Dendritic cell treated with granulocyte-macrophage colony-stimulating factor and Interleukin-4, amounts not matched to agents 40 ng/mL and 50 ng/mL, for 4 days (primary cell): ENCODE measurements at regions not wholly inside any gene's neighbourhood (a gene's known extent, or its start where the extent isn't known, plus 50 kb on each side); places are given as distances from the start of the nearest gene placed in this dataset.

Experiments
- H3K27ac Mint-ChIP-seq: one replicate; pipeline ENCODE4 v1.8.0; 2022; ENCODE audit warnings: mild to moderate bottlenecking, mixed read lengths
- H3K27me3 Mint-ChIP-seq: one replicate; pipeline ENCODE4 v1.8.0; 2022; ENCODE audit warnings: mild to moderate bottlenecking, mixed read lengths
- H3K36me3 Mint-ChIP-seq: one replicate; pipeline ENCODE4 v1.8.0; 2022; ENCODE audit warnings: low read depth, mixed read lengths
- H3K4me1 Mint-ChIP-seq: one replicate; pipeline ENCODE4 v1.8.0; 2022; ENCODE audit warnings: low read depth, mixed read lengths
- H3K4me3 Mint-ChIP-seq: one replicate; pipeline ENCODE4 v1.8.0; 2022; ENCODE audit warnings: mild to moderate bottlenecking, moderate library complexity, mixed read lengths
- H3K9me3 Mint-ChIP-seq: one replicate; pipeline ENCODE4 v1.8.0; 2022; ENCODE audit warnings: mixed read lengths
- intact Hi-C: fragments of 100-400 bp; cut with micrococcal nuclease; formaldehyde crosslinking; loops from one replicate; pipeline ENCODE4 v1.15.0; 2022

DNA sequence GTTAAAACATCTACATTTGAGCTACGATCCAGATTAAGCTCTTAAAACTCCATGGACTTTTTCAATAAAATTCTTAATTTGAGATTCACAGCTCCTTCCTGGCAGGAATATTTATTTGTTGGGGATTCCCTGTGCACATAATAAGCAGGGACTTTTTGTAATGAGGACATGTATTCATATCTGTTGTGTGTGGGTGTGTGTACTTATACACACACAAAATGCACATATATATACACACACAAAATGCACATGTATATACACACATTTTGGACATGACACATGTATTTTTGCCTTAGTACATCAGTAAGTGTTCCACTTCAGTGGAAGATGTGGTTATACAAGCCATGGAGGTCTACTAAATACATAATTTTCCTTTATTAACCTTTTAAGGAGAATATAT, 1131.1 kb upstream of the CDH2 start:
- intact Hi-C loops: no loop called here
- H3K36me3 Mint-ChIP-seq: no peaks in the 10 kb centered on the region
- no peak overlapping the region for H3K4me3 Mint-ChIP-seq
- no peak overlapping the region for H3K27ac Mint-ChIP-seq
- peaks cover 14% of the 10 kb centered on the region for H3K9me3 Mint-ChIP-seq
- H3K27me3 Mint-ChIP-seq: no peaks in the 10 kb centered on the region
- H3K4me1 Mint-ChIP-seq: no peaks in the 10 kb centered on the region

DNA sequence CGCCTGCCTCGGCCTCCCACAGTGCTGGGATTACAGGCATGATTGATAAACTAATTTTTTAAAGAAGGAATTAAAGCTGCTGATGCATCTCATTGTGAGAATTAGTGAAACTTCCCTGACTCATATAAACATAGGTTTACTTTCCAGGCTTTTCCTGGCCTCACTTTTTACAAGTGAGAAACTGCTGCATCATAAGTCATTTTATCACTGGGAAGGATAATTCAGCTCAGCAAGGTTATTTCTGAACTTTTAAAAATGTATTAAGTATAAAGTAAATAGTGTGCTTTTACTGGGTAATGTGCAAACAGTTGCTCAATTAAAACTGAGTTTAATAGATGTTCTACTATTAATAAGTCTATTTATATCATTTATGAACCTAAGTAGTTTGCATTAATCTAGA, 1130.3 kb upstream of the CDH2 start:
- H3K27ac Mint-ChIP-seq: no peak overlapping the region
- peaks cover 7% of the 10 kb centered on the region for H3K9me3 Mint-ChIP-seq
- H3K36me3 Mint-ChIP-seq: no peaks in the 10 kb centered on the region
- H3K4me1 Mint-ChIP-seq: no peaks in the 10 kb centered on the region
- no peaks in the 10 kb centered on the region for H3K27me3 Mint-ChIP-seq
- no peak overlapping the region for H3K4me3 Mint-ChIP-seq
- intact Hi-C loops: no loop called here

DNA sequence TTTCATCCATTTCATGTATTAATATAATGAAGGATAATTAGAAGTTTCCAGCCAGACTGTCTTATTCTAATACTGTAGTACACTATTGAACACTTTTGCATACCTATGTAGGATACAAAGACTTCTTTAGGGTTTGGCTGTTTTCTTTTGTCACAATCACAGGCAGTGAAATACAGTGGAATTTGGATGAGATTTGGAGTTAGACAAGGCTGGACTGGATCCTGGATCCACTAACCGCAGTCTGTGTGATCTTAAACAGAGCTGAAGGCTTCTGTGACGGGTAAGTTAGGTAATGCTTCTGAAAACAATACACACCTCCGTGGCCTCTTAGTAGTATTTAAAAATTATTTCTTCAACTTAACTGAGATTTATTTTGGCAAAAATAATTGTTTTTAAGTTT, 1128.6 kb upstream of the CDH2 start:
- intact Hi-C loops: no loop called here
- Mint-ChIP-seq H3K4me3 (no peak overlapping the region), H3K27ac (no peak overlapping the region), H3K4me1 (no peaks in the 10 kb centered on the region), H3K27me3 (no peaks in the 10 kb centered on the region), H3K36me3 (no peaks in the 10 kb centered on the region), H3K9me3 (peaks cover 8% of the 10 kb centered on the region)

DNA sequence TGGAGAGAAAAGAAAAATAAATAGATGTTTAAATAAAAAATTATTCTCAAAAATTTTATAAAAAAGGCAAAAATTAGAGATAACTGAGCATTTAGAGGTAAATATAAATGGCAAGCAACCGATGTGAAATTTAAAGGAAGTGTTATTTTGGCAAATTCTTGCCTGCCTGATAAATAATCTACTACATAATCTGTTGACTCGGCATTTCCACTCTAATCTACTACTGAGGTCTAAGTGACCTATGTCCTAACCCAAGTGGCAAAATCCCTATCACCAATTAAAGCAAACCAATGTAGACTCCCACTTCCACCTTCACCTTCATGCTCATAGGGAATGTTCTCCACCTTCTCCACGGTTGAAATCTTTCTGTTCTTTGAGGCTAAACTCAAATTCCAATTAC, 1124.1 kb upstream of the CDH2 start:
- peaks cover 21% of the 10 kb centered on the region for H3K9me3 Mint-ChIP-seq
- intact Hi-C loops: no loop called here
- no peaks in the 10 kb centered on the region for H3K4me1 Mint-ChIP-seq
- no peaks in the 10 kb centered on the region for H3K27me3 Mint-ChIP-seq
- H3K36me3 Mint-ChIP-seq: no peaks in the 10 kb centered on the region
- H3K27ac Mint-ChIP-seq: no peak overlapping the region
- H3K4me3 Mint-ChIP-seq: no peak overlapping the region

DNA sequence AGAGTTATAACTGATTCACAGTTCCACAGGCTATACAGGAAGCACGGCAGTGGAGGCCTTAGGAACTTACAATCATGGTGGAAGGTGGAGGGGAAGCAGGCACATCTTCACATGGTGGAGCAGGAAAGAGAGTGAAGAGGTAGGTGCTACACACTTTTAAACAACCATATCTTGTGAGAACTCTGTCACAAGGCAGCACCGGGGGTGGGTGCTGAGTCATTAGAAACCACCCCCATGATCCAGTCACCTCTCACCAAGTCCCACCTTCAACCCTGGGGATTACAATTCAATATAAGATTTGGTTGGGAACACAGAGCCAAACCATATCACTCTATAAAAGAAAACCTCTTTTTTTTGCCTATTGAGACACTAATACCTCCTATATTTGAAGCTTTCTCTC, 1108.5 kb upstream of the CDH2 start:
- H3K4me1 Mint-ChIP-seq: no peaks in the 10 kb centered on the region
- H3K27me3 Mint-ChIP-seq: no peaks in the 10 kb centered on the region
- no peak overlapping the region for H3K4me3 Mint-ChIP-seq
- H3K27ac Mint-ChIP-seq: no peak overlapping the region
- H3K9me3 Mint-ChIP-seq: peaks cover 42% of the 10 kb centered on the region
- intact Hi-C loops: no loop called here
- no peaks in the 10 kb centered on the region for H3K36me3 Mint-ChIP-seq

GRCh38 chr18:29271501-29271900, 1094.6 kb upstream of the CDH2 start:
- no peak overlapping the region for H3K4me3 Mint-ChIP-seq
- intact Hi-C loops: no loop called here
- no peaks in the 10 kb centered on the region for H3K36me3 Mint-ChIP-seq

DNA sequence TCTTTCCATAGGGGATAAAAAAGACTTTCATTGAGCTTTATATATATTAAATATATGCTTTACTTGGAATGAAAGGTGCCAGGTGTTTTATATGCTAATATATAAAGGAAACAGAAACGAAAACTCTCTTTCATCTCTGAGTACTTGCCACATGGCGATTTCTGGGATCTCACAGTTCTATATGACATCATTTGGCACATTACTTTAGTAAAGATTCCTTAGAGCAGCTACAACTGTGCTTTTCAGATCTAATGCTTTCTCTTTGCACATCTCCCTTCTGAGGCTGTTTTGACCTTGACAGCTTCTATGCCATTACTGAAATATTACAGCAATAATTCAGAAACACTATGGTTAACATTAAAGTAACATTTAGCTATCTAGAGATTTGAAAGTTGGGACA, 1082.9 kb upstream of the CDH2 start:
- no peaks in the 10 kb centered on the region for H3K27me3 Mint-ChIP-seq
- H3K4me3 Mint-ChIP-seq: no peak overlapping the region
- peaks cover 9% of the 10 kb centered on the region for H3K9me3 Mint-ChIP-seq
- intact Hi-C loops: no loop called here
- H3K36me3 Mint-ChIP-seq: no peaks in the 10 kb centered on the region
- no peak overlapping the region for H3K27ac Mint-ChIP-seq
- H3K4me1 Mint-ChIP-seq: no peaks in the 10 kb centered on the region

More at GRCh38 chr18:29271501-29271900, 1094.6 kb upstream of the CDH2 start:
- no peaks in the 10 kb centered on the region for H3K27me3 Mint-ChIP-seq
- H3K9me3 Mint-ChIP-seq: peaks cover 13% of the 10 kb centered on the region
- H3K27ac Mint-ChIP-seq: no peak overlapping the region
- H3K4me1 Mint-ChIP-seq: no peaks in the 10 kb centered on the region

- Mint-ChIP-seq H3K4me1 (no peaks in the 10 kb centered on the region), H3K9me3 (no peaks in the 10 kb centered on the region), H3K4me3 (no peak overlapping the region), H3K36me3 (no peaks in the 10 kb centered on the region), H3K27me3 (no peaks in the 10 kb centered on the region), H3K27ac (no peak overlapping the region)
- intact Hi-C loops: no loop called here
These were observed 1077.2 kb upstream of the CDH2 start for GRCh38 chr18:29254123-29254522.

DNA sequence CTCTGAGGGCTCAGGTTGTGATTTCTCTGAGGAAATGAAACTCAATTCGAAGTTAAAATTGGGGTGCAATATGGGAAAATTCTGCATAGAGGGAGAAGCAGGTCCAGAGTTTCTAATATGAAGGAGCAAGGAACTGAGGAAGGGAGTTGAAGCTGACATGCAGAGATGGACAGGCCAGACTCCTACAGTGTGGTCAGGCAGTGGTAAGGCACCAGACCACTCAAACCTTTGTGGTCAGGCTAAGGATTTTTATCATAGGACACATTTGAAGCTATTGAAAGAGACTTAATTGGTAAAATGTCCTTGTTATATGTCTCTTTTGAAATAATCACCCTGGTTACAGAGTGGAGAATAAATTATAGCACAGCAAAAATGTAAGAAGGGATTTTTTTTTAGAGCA, 1074.8 kb upstream of the CDH2 start:
- Mint-ChIP-seq H3K27ac (no peak overlapping the region), H3K27me3 (no peaks in the 10 kb centered on the region), H3K4me1 (no peaks in the 10 kb centered on the region), H3K36me3 (no peaks in the 10 kb centered on the region), H3K4me3 (no peak overlapping the region), H3K9me3 (peaks cover 10% of the 10 kb centered on the region)
- intact Hi-C loops: no loop called here

DNA sequence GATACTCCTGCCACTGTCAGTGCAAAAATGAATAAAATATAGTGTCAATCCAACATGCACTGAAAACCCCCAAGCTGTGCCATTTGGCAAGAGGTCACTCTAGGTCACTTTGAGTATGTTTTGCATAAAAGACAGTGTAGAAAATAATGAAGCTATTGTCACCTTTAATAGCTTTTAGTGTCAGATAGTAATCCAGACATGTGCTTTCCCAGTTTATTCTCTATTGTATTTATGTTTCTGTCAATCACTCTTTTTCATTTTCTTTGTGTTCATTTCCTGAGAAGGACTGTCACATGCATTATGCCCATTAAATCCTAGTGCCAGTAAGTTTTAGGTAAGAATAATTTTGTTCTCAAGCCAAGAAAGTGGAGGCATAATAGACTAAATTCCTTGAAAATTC, 1073.9 kb upstream of the CDH2 start:
- no peaks in the 10 kb centered on the region for H3K36me3 Mint-ChIP-seq
- H3K27me3 Mint-ChIP-seq: no peaks in the 10 kb centered on the region
- intact Hi-C loops: no loop called here
- no peak overlapping the region for H3K27ac Mint-ChIP-seq
- no peak overlapping the region for H3K4me3 Mint-ChIP-seq
- peaks cover 19% of the 10 kb centered on the region for H3K9me3 Mint-ChIP-seq
- H3K4me1 Mint-ChIP-seq: no peaks in the 10 kb centered on the region

DNA sequence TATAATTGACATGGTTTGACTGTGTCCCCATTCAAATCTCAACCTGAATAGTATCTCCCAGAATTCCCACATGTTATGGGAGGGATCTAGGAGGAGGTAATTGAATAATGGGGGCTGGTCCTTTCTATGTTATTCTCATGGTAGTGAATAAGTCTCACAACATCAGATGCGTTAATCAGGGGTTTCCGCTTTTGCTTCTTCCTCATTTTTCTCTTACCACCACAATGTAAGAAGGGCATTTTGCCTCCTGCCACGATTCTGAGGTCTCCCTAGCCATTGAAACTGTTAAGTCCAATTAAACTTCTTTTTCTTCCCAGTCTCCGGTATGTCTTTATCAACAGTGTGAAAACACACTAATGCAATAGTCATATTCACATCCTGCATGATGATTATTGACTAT, 1073.3 kb upstream of the CDH2 start:
- Mint-ChIP-seq H3K27ac (no peak overlapping the region), H3K9me3 (peaks cover 20% of the 10 kb centered on the region), H3K36me3 (no peaks in the 10 kb centered on the region), H3K4me3 (no peak overlapping the region), H3K4me1 (no peaks in the 10 kb centered on the region), H3K27me3 (no peaks in the 10 kb centered on the region)
- intact Hi-C loops: no loop called here

GRCh38 chr18:29248805-29249204, 1071.9 kb upstream of the CDH2 start:
- H3K36me3 Mint-ChIP-seq: no peaks in the 10 kb centered on the region
- H3K4me3 Mint-ChIP-seq: no peak overlapping the region
- intact Hi-C loops: no loop called here
- H3K4me1 Mint-ChIP-seq: no peaks in the 10 kb centered on the region
- H3K9me3 Mint-ChIP-seq: peaks cover 23% of the 10 kb centered on the region
- no peak overlapping the region for H3K27ac Mint-ChIP-seq
- H3K27me3 Mint-ChIP-seq: no peaks in the 10 kb centered on the region

DNA sequence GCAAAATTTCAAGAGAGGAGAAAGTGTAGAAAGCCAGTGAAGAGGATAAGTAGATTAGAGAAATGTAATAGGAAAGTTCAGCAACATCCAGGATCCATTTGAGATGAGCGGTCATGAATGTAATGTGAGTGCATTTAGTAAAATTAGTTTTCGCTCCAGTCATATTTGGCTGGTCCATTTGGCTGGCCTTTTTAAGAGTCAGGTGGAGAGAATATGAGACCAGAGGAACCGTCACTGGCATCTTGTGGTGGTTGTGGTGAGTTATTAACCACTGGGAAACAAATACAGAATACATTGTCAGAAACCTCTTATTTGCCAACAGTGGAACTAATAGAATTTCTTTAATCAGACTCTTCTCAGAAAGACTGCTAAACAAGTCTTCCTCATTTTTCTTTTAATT, 1064.3 kb upstream of the CDH2 start:
- Mint-ChIP-seq H3K27ac (no peak overlapping the region), H3K36me3 (no peaks in the 10 kb centered on the region), H3K27me3 (no peaks in the 10 kb centered on the region), H3K4me3 (no peak overlapping the region), H3K9me3 (peaks cover 38% of the 10 kb centered on the region), H3K4me1 (no peaks in the 10 kb centered on the region)
- intact Hi-C loops: no loop called here

- no peak overlapping the region for H3K27ac Mint-ChIP-seq
- H3K36me3 Mint-ChIP-seq: no peaks in the 10 kb centered on the region
- no peak overlapping the region for H3K4me3 Mint-ChIP-seq
- intact Hi-C loops: no loop called here
- H3K27me3 Mint-ChIP-seq: no peaks in the 10 kb centered on the region
- peaks cover 42% of the 10 kb centered on the region for H3K9me3 Mint-ChIP-seq
- no peaks in the 10 kb centered on the region for H3K4me1 Mint-ChIP-seq
These were observed 1057.8 kb upstream of the CDH2 start for GRCh38 chr18:29234751-29235150.

DNA sequence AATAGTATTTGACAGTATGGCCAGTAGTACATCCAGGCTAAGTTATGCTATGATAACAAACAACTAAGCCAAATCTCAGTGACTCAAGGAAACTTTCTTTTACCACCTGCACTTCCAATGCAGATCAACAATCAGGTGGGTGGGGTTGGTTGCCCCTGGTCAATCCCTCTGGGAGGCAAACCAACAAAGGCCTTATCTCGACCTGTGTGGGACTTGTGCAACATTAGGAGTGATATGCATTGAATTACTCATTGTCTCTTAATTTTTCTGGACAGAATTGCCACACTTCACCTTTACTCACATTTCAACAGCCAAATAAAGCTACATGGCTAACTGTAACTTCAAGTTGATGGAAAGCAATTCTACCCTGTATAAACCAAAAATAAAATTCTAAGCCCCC, 1049.3 kb upstream of the CDH2 start:
- intact Hi-C loops: no loop called here
- Mint-ChIP-seq H3K4me1 (no peaks in the 10 kb centered on the region), H3K4me3 (no peak overlapping the region), H3K27ac (no peak overlapping the region), H3K36me3 (no peaks in the 10 kb centered on the region), H3K27me3 (no peaks in the 10 kb centered on the region), H3K9me3 (peaks cover 7% of the 10 kb centered on the region)

GRCh38 chr18:29225351-29225750, 1048.4 kb upstream of the CDH2 start:
- H3K9me3 Mint-ChIP-seq: no peaks in the 10 kb centered on the region
- H3K36me3 Mint-ChIP-seq: no peaks in the 10 kb centered on the region
- H3K27me3 Mint-ChIP-seq: no peaks in the 10 kb centered on the region
- H3K4me1 Mint-ChIP-seq: no peaks in the 10 kb centered on the region
- intact Hi-C loops: no loop called here
- no peak overlapping the region for H3K4me3 Mint-ChIP-seq
- no peak overlapping the region for H3K27ac Mint-ChIP-seq
